ENCODE measurements at regions not wholly inside any gene's neighbourhood (a gene's known extent, or its start where the extent isn't known, plus 50 kb on each side); places are given as distances from the start of the nearest gene placed in this dataset.

GRCh38 chr4:79082997-79083396, 143.8 kb upstream of the PAQR3 start:
- no peak for DNase-seq (ENCODE audit: low read depth)

GRCh38 chr4:79081973-79082372, 142.7 kb upstream of the PAQR3 start:
- no peak for DNase-seq (ENCODE audit: low read depth)

GRCh38 chr4:79078339-79078738, 139.1 kb upstream of the PAQR3 start:
- no peak for DNase-seq (ENCODE audit: low read depth)

GRCh38 chr4:79074040-79074439, 134.8 kb upstream of the PAQR3 start:
- no peak for DNase-seq (ENCODE audit: low read depth)

- no peak for DNase-seq (ENCODE audit: low read depth)
Measured at GRCh38 chr4:79073471-79073870, 134.2 kb upstream of the PAQR3 start.

- DNase-seq (ENCODE audit: low read depth) = no peak
Measured at GRCh38 chr4:79065262-79065661, 126.0 kb upstream of the PAQR3 start.

- DNase-seq (ENCODE audit: low read depth) = no peak
Measured at GRCh38 chr4:79064806-79065205, 125.6 kb upstream of the PAQR3 start.

GRCh38 chr4:79059631-79060399, 120.6 kb upstream of the PAQR3 start:
- DNase-seq (ENCODE audit: low read depth) = no peak

- no peak for DNase-seq (ENCODE audit: low read depth)
Measured at GRCh38 chr4:79057772-79058171, 118.5 kb upstream of the PAQR3 start.

GRCh38 chr4:79053754-79054153, 114.5 kb upstream of the PAQR3 start:
- no peak for DNase-seq (ENCODE audit: low read depth)

GRCh38 chr4:79050541-79050880, 111.3 kb upstream of the PAQR3 start:
- no peak for DNase-seq (ENCODE audit: low read depth)

- no peak for DNase-seq (ENCODE audit: low read depth)
Measured at GRCh38 chr4:79049840-79050540, 110.8 kb upstream of the PAQR3 start.

GRCh38 chr4:79048878-79049277, 109.6 kb upstream of the PAQR3 start:
- no peak for DNase-seq (ENCODE audit: low read depth)

GRCh38 chr4:79047316-79047715, 108.1 kb upstream of the PAQR3 start:
- DNase-seq (ENCODE audit: low read depth) = no peak

GRCh38 chr4:79046016-79046592, 106.9 kb upstream of the PAQR3 start:
- DNase-seq (ENCODE audit: low read depth) = no peak

GRCh38 chr4:79044141-79044659, 105.0 kb upstream of the PAQR3 start:
- DNase-seq (ENCODE audit: low read depth) = no peak

- DNase-seq (ENCODE audit: low read depth) = no peak
Measured at GRCh38 chr4:79043138-79043537, 103.9 kb upstream of the PAQR3 start.

- DNase-seq (ENCODE audit: low read depth) = peak; percentile 14
Measured at GRCh38 chr4:79042079-79042674, 102.9 kb upstream of the PAQR3 start.

- DNase-seq (ENCODE audit: low read depth) = no peak
Measured at GRCh38 chr4:79034544-79034943, 95.3 kb upstream of the PAQR3 start.

GRCh38 chr4:79030973-79031372, 91.7 kb upstream of the PAQR3 start:
- no peak for DNase-seq (ENCODE audit: low read depth)

- no peak for DNase-seq (ENCODE audit: low read depth)
Measured at GRCh38 chr4:79027656-79028055, 88.4 kb upstream of the PAQR3 start.

GRCh38 chr4:79025170-79025569, 85.9 kb upstream of the PAQR3 start:
- no peak for DNase-seq (ENCODE audit: low read depth)
